Tibial nerve (tissue), 3 donors: ENCODE measurements at regions not wholly inside any gene's neighbourhood (a gene's known extent, or its start where the extent isn't known, plus 50 kb on each side); places are given as distances from the start of the nearest gene placed in this dataset.

Experiments used
- CTCF ChIP-seq, 5 experiments: fragments of 200-600 bp in 3 of 5; fragments of 450-650 bp in 2 of 5; sonication (generic) in 3 of 5; IDR thresholded peaks; one replicate each; pipeline ENCODE4 v1.5.1; 2016 to 2019; ENCODE audit warnings: antibody characterized with exemption in 5 of 5, mild to moderate bottlenecking in 3 of 5, moderate library complexity in 2 of 5
- POLR2A ChIP-seq, 2 donors: fragments of 450-650 bp; IDR thresholded peaks; one replicate each; pipeline ENCODE4 v1.6.1; 2017; ENCODE audit warnings: antibody characterized with exemption in 2 of 2, mild to moderate bottlenecking in 2 of 2, moderate library complexity in 2 of 2

GRCh38 chr11:128291835-128292234, 295.5 kb downstream of the ETS1 start:
- no peak for TF ChIP-seq POLR2A (IDR thresholded peaks at IDR 0.05)
- TF ChIP-seq CTCF (IDR thresholded peaks at IDR 0.05): no peak
